ENCODE measurements at regions not wholly inside any gene's neighbourhood (a gene's known extent, or its start where the extent isn't known, plus 50 kb on each side); places are given as distances from the start of the nearest gene placed in this dataset.
"Not testable (repeated sequence)": the region's sequence is repeated elsewhere in the genome, so short reads cannot be mapped to it uniquely, and the experiment has no call there.

- no peaks in the 10 kb centered on the region for H3K36me3 Mint-ChIP-seq (ENCODE audit: insufficient read depth, unreplicated experiment)
- no peak overlapping the region for H3K27ac Mint-ChIP-seq (ENCODE audit: unreplicated experiment)
- no peak overlapping the region for H3K4me3 Mint-ChIP-seq (ENCODE audit: unreplicated experiment)
- ChIA-PET CTCF (no interaction called here), POLR2A (no interaction called here)
- H3K27me3 ChIP-seq (replicated peaks; ENCODE audit: control insufficient read depth, insufficient read depth, low read length) = no peaks in the 10 kb centered on the region
- intact Hi-C loops (cut with micrococcal nuclease; ENCODE audit: unreplicated experiment) = loop anchor here (5.0 kb wide), 1 partner anchor 230 kb away; no protein-coding TSS in a partner anchor
- no peaks in the 10 kb centered on the region for H3K4me1 ChIP-seq
- no peaks in the 10 kb centered on the region for H3K36me3 ChIP-seq (ENCODE audit: control insufficient read depth, insufficient read depth, low read length)
- H3K4me1 Mint-ChIP-seq (ENCODE audit: low read depth, unreplicated experiment) = no peaks in the 10 kb centered on the region
- BruUV-seq (replicated peaks) = no TSS peak
- H3K27me3 Mint-ChIP-seq (ENCODE audit: insufficient read depth, unreplicated experiment) = peaks cover 2% of the 10 kb centered on the region
- no peak for DNase-seq
- no peaks in the 10 kb centered on the region for H3K9me3 ChIP-seq
- H3K9me3 Mint-ChIP-seq (ENCODE audit: unreplicated experiment) = no peaks in the 10 kb centered on the region
- no peak overlapping the region for H3K4me3 ChIP-seq (ENCODE audit: low read depth, low read length)
- TF ChIP-seq CTCF (IDR thresholded peaks at IDR 0.05; ENCODE audit: insufficient read depth in 1 of 2, low read depth in 1 of 2, low read length in 1 of 2, severe bottlenecking in 1 of 2, unreplicated experiment in 1 of 2) = no peak
These were observed 161.2 kb upstream of the KCNH8 start for GRCh38 chr3:18987070-18987469.

DNA sequence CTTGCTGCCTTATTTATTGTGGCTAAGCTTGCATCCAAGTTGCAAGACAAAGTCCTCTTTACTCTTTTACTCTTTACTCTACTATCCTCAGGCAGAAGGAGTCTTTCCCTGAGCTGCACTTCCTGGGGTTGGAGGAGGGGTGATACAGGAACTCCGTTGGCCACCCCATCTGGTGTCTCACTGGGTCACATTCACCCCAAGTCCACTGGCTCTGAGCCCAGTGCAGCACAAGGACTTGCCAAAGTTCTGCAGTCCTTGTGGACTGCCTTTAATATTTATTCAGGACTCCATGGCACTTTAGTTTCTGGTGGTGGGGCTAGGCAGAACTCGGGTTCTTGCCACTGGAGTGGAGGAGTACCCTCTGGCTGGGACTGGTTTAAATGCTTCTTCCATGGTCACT is 165.4 kb upstream of the KCNH8 start:
- H3K9me3 Mint-ChIP-seq (ENCODE audit: unreplicated experiment) = no peaks in the 10 kb centered on the region
- CTCF ChIA-PET = no interaction called here
- peaks cover 2% of the 10 kb centered on the region for H3K27me3 Mint-ChIP-seq (ENCODE audit: insufficient read depth, unreplicated experiment)
- H3K9me3 ChIP-seq = no peaks in the 10 kb centered on the region
- H3K36me3 ChIP-seq (ENCODE audit: control insufficient read depth, insufficient read depth, low read length) = no peaks in the 10 kb centered on the region
- BruUV-seq (replicated peaks) = no TSS peak
- no peaks in the 10 kb centered on the region for H3K27me3 ChIP-seq (replicated peaks; ENCODE audit: control insufficient read depth, insufficient read depth, low read length)
- no peak overlapping the region for H3K27ac Mint-ChIP-seq (ENCODE audit: unreplicated experiment)
- no peaks in the 10 kb centered on the region for H3K4me1 Mint-ChIP-seq (ENCODE audit: low read depth, unreplicated experiment)
- no peak overlapping the region for H3K4me3 Mint-ChIP-seq (ENCODE audit: unreplicated experiment)
- no peak for TF ChIP-seq CTCF (IDR thresholded peaks at IDR 0.05; ENCODE audit: insufficient read depth in 1 of 2, low read depth in 1 of 2, low read length in 1 of 2, severe bottlenecking in 1 of 2, unreplicated experiment in 1 of 2)
- no peak for DNase-seq
- intact Hi-C loops (cut with micrococcal nuclease; ENCODE audit: unreplicated experiment) = no loop called here
- no peak overlapping the region for H3K4me3 ChIP-seq (ENCODE audit: low read depth, low read length)
- no peaks in the 10 kb centered on the region for H3K36me3 Mint-ChIP-seq (ENCODE audit: insufficient read depth, unreplicated experiment)
- POLR2A ChIA-PET = no interaction called here
- H3K4me1 ChIP-seq = no peaks in the 10 kb centered on the region

GRCh38 chr3:18976102-18976501 is 172.2 kb upstream of the KCNH8 start:
- H3K4me1 ChIP-seq; H3K4me3 Mint-ChIP-seq (ENCODE audit: unreplicated experiment); CTCF ChIA-PET; intact Hi-C loops (cut with micrococcal nuclease; ENCODE audit: unreplicated experiment); POLR2A ChIA-PET; H3K9me3 ChIP-seq; H3K36me3 Mint-ChIP-seq (ENCODE audit: insufficient read depth, unreplicated experiment); H3K27me3 Mint-ChIP-seq (ENCODE audit: insufficient read depth, unreplicated experiment); H3K4me1 Mint-ChIP-seq (ENCODE audit: low read depth, unreplicated experiment); H3K36me3 ChIP-seq (ENCODE audit: control insufficient read depth, insufficient read depth, low read length); H3K4me3 ChIP-seq (ENCODE audit: low read depth, low read length); BruUV-seq (replicated peaks); DNase-seq; H3K27me3 ChIP-seq (replicated peaks; ENCODE audit: control insufficient read depth, insufficient read depth, low read length); H3K27ac Mint-ChIP-seq (ENCODE audit: unreplicated experiment): not testable (repeated sequence)
- peaks cover 19% of the 10 kb centered on the region for H3K9me3 Mint-ChIP-seq (ENCODE audit: unreplicated experiment)

- CTCF ChIA-PET = no interaction called here
- TF ChIP-seq CTCF (IDR thresholded peaks at IDR 0.05; ENCODE audit: insufficient read depth in 1 of 2, low read depth in 1 of 2, low read length in 1 of 2, severe bottlenecking in 1 of 2, unreplicated experiment in 1 of 2) = no peak
- Mint-ChIP-seq H3K9me3 (ENCODE audit: unreplicated experiment) (no peaks in the 10 kb centered on the region), H3K27ac (ENCODE audit: unreplicated experiment) (no peak overlapping the region), H3K36me3 (ENCODE audit: insufficient read depth, unreplicated experiment) (no peaks in the 10 kb centered on the region), H3K4me1 (ENCODE audit: low read depth, unreplicated experiment) (peaks cover 5% of the 10 kb centered on the region), H3K27me3 (ENCODE audit: insufficient read depth, unreplicated experiment) (no peaks in the 10 kb centered on the region), H3K4me3 (ENCODE audit: unreplicated experiment) (no peak overlapping the region)
- POLR2A ChIA-PET = no interaction called here
- no peaks in the 10 kb centered on the region for H3K4me1 ChIP-seq
- H3K4me3 ChIP-seq (ENCODE audit: low read depth, low read length) = no peak overlapping the region
- H3K36me3 ChIP-seq (ENCODE audit: control insufficient read depth, insufficient read depth, low read length) = no peaks in the 10 kb centered on the region
- no peak for DNase-seq
- H3K27me3 ChIP-seq (replicated peaks; ENCODE audit: control insufficient read depth, insufficient read depth, low read length) = no peaks in the 10 kb centered on the region
- BruUV-seq (replicated peaks) = no TSS peak
- intact Hi-C loops (cut with micrococcal nuclease; ENCODE audit: unreplicated experiment) = no loop called here
- H3K9me3 ChIP-seq = no peaks in the 10 kb centered on the region
These were observed 180.2 kb upstream of the KCNH8 start for GRCh38 chr3:18968120-18968519.

Data from Caco-2 (cell line).